Right ventricle myocardium superior (tissue), 1 donor: ENCODE measurements at regions not wholly inside any gene's neighbourhood (a gene's known extent, or its start where the extent isn't known, plus 50 kb on each side); places are given as distances from the start of the nearest gene placed in this dataset.
"Not testable (repeated sequence)": the region's sequence is repeated elsewhere in the genome, so short reads cannot be mapped to it uniquely, and the experiment has no call there.

ENCODE experiments used
- ATAC-seq: fragments of 200-7000 bp; cut with Tn5 transposase; one replicate; pipeline ENCODE4 v1.9.1; 2020; ENCODE audit warnings: mild to moderate bottlenecking; ENCODE audit not compliant: poor library complexity
- DNase-seq: peaks from one replicate; pipeline ENCODE4 v3.0.0-alpha.2; 2020
- intact Hi-C: fragments of 100-400 bp; cut with DNase I; formaldehyde crosslinking; loops from one replicate; pipeline ENCODE4 v1.11.2; 2022
- donor health status: DM: no; HTN: yes; CAD: no; lungs with severe emphysema.

GRCh38 chr9:84492366-84493159, 152.0 kb upstream of the SLC28A3 start:
- no peak for ATAC-seq
- intact Hi-C loops, result no loop called here
- no peak for DNase-seq

- ATAC-seq (no peak), DNase-seq (no peak)
- intact Hi-C loops, result no loop called here
These were observed 152.9 kb upstream of the SLC28A3 start for GRCh38 chr9:84493284-84493947.

GRCh38 chr9:84499969-84500582, 159.5 kb upstream of the SLC28A3 start:
- ATAC-seq (no peak), DNase-seq (no peak)
- intact Hi-C loops, result no loop called here

GRCh38 chr9:84500826-84501225, 160.3 kb upstream of the SLC28A3 start:
- intact Hi-C loops, result no loop called here
- ATAC-seq (peak; percentile 53), DNase-seq (no peak)

- peak; percentile 41 for ATAC-seq
- no peak for DNase-seq
- intact Hi-C loops, result no loop called here
These were observed 161.0 kb upstream of the SLC28A3 start for GRCh38 chr9:84501587-84501986.

- DNase-seq (no peak), ATAC-seq (no peak)
- intact Hi-C loops, result no loop called here
These were observed 161.5 kb upstream of the SLC28A3 start for GRCh38 chr9:84502066-84502465.

- ATAC-seq (no peak), DNase-seq (no peak)
- intact Hi-C loops, result no loop called here
These were observed 163.8 kb upstream of the SLC28A3 start for GRCh38 chr9:84504360-84504759.

GRCh38 chr9:84511651-84512050, 157.9 kb upstream of the NTRK2 start:
- DNase-seq (no peak), ATAC-seq (no peak)
- intact Hi-C loops, result no loop called here

GRCh38 chr9:84512493-84512892, 157.0 kb upstream of the NTRK2 start:
- DNase-seq (no peak), ATAC-seq (no peak)
- intact Hi-C loops, result no loop called here

GRCh38 chr9:84513473-84513872, 156.1 kb upstream of the NTRK2 start:
- DNase-seq (no peak), ATAC-seq (no peak)
- intact Hi-C loops, result no loop called here

GRCh38 chr9:84513979-84514378, 155.6 kb upstream of the NTRK2 start:
- DNase-seq, result no peak
- ATAC-seq, result no peak
- intact Hi-C loops, result no loop called here

GRCh38 chr9:84514421-84514820, 155.1 kb upstream of the NTRK2 start:
- DNase-seq (no peak), ATAC-seq (no peak)
- intact Hi-C loops, result no loop called here

- ATAC-seq (no peak), DNase-seq (no peak)
- intact Hi-C loops, result no loop called here
These were observed 152.5 kb upstream of the NTRK2 start for GRCh38 chr9:84517026-84517425.

- intact Hi-C loops, result no loop called here
- DNase-seq (no peak), ATAC-seq (no peak)
These were observed 150.1 kb upstream of the NTRK2 start for GRCh38 chr9:84519413-84519812.

- no peak for ATAC-seq
- intact Hi-C loops, result no loop called here
- DNase-seq, result no peak
These were observed 148.3 kb upstream of the NTRK2 start for GRCh38 chr9:84521208-84521607.

- ATAC-seq, intact Hi-C loops: not testable (repeated sequence)
These were observed 143.3 kb upstream of the NTRK2 start for GRCh38 chr9:84526211-84526610.

GRCh38 chr9:84527060-84527720, 142.3 kb upstream of the NTRK2 start:
- intact Hi-C loops, ATAC-seq: not testable (repeated sequence)
- peak; percentile 31 for DNase-seq

More at GRCh38 chr9:84526211-84526610, 143.3 kb upstream of the NTRK2 start:
- not testable (repeated sequence) for DNase-seq

- intact Hi-C loops, ATAC-seq, DNase-seq: not testable (repeated sequence)
These were observed 133.6 kb upstream of the NTRK2 start for GRCh38 chr9:84535973-84536372.

- DNase-seq (no peak), ATAC-seq (no peak)
- intact Hi-C loops, result no loop called here
These were observed 130.7 kb upstream of the NTRK2 start for GRCh38 chr9:84538879-84539278.
